Neuronal stem cell (in vitro differentiated cells): ENCODE measurements at regions not wholly inside any gene's neighbourhood (a gene's known extent, or its start where the extent isn't known, plus 50 kb on each side); places are given as distances from the start of the nearest gene placed in this dataset.

ENCODE experiments used
- DNase-seq: peaks from one replicate; pipeline ENCODE4 v3.0.0-alpha.2; 2013; ENCODE audit warnings: low spot score
- H2AFZ ChIP-seq: one replicate; pipeline ENCODE4 v1.6.1; 2013; ENCODE audit warnings: mild to moderate bottlenecking, low read length, inconsistent platforms
- H2AK5ac ChIP-seq: 2 replicates; pipeline ENCODE4 v1.6.1; 2013; ENCODE audit warnings: low read depth, mild to moderate bottlenecking, inconsistent platforms, low read length, moderate library complexity, mixed read lengths
- H2BK120ac ChIP-seq: 2 replicates; pipeline ENCODE4 v1.6.1; 2013; ENCODE audit warnings: low read depth, mild to moderate bottlenecking, inconsistent platforms, low read length, moderate library complexity, mixed read lengths
- H2BK12ac ChIP-seq: one replicate; pipeline ENCODE4 v1.6.1; 2013; ENCODE audit warnings: low read length, inconsistent platforms
- H2BK15ac ChIP-seq: 2 replicates; pipeline ENCODE4 v1.6.1; 2013; ENCODE audit warnings: mild to moderate bottlenecking, low read length, inconsistent platforms, mixed read lengths
- H2BK5ac ChIP-seq: one replicate; pipeline ENCODE4 v1.6.1; 2013; ENCODE audit warnings: inconsistent platforms, mild to moderate bottlenecking, low read length, moderate library complexity
- H3K14ac ChIP-seq: one replicate; pipeline ENCODE4 v1.6.1; 2013; ENCODE audit warnings: low read length, inconsistent platforms
- H3K18ac ChIP-seq: 2 replicates; pipeline ENCODE4 v1.6.1; 2013; ENCODE audit warnings: low read length, inconsistent platforms
- H3K23ac ChIP-seq: 2 replicates; pipeline ENCODE4 v1.6.1; 2013; ENCODE audit warnings: low read depth, mild to moderate bottlenecking, mixed read lengths, low read length, inconsistent platforms; ENCODE audit not compliant: poor library complexity
- H3K27ac ChIP-seq: replicated peaks from 3 replicates; pipeline ENCODE4 v1.5.1; 2013; ENCODE audit warnings: low read length, inconsistent platforms
- H3K27me3 ChIP-seq, 3 experiments: 2 replicates each; pipeline ENCODE4 v1.6.1; 2013; ENCODE audit warnings: low read length in 3 of 3, mild to moderate bottlenecking in 2 of 3, inconsistent platforms in 1 of 3, low read depth in 1 of 3, mixed read lengths in 1 of 3, moderate library complexity in 1 of 3; ENCODE audit not compliant: control insufficient read depth in 3 of 3, insufficient read depth in 3 of 3
- H3K36me3 ChIP-seq, 2 donors: replicated peaks in 1 of 2; 2 replicates each; pipeline ENCODE4 v1.6.1; 2013; ENCODE audit warnings: low read length in 2 of 2; ENCODE audit not compliant: control insufficient read depth in 2 of 2, insufficient read depth in 2 of 2
- H3K4ac ChIP-seq: 2 replicates; pipeline ENCODE4 v1.6.1; 2013; ENCODE audit warnings: inconsistent platforms, mild to moderate bottlenecking, low read length, moderate library complexity
- H3K4me1 ChIP-seq, 2 donors: 1 replicate in 1 of 2; 2 replicates in 1 of 2; pipeline ENCODE4 v1.6.1; 2013; ENCODE audit warnings: low read length in 2 of 2, low read depth in 1 of 2; ENCODE audit not compliant: control insufficient read depth in 2 of 2, insufficient read depth in 1 of 2
- H3K4me2 ChIP-seq: one replicate; pipeline ENCODE4 v1.6.1; 2013; ENCODE audit warnings: mild to moderate bottlenecking, low read length, inconsistent platforms; ENCODE audit not compliant: insufficient read depth, poor library complexity, severe bottlenecking
- H3K4me3 ChIP-seq, 2 donors: 2 replicates each; pipeline ENCODE4 v1.5.1; 2013; ENCODE audit warnings: low read length in 2 of 2, mild to moderate bottlenecking in 2 of 2, inconsistent platforms in 1 of 2, moderate library complexity in 1 of 2
- H3K79me1 ChIP-seq: one replicate; pipeline ENCODE4 v1.6.1; 2013; ENCODE audit warnings: low read depth, mild to moderate bottlenecking, inconsistent platforms, low read length, moderate library complexity
- H3K9ac ChIP-seq: one replicate; pipeline ENCODE4 v1.6.1; 2013; ENCODE audit warnings: mild to moderate bottlenecking, low read depth, low read length, inconsistent platforms; ENCODE audit not compliant: poor library complexity
- H3K9me3 ChIP-seq, 2 donors: replicated peaks in 1 of 2; 2 replicates each; pipeline versions ENCODE3 to v1.6.1; 2013; ENCODE audit warnings: low read length in 2 of 2, mild to moderate bottlenecking in 2 of 2, inconsistent platforms in 1 of 2, low read depth in 1 of 2, mixed read lengths in 1 of 2, moderate library complexity in 1 of 2; ENCODE audit not compliant: control insufficient read depth in 2 of 2, insufficient read depth in 1 of 2
- H4K8ac ChIP-seq: one replicate; pipeline ENCODE4 v1.6.1; 2013; ENCODE audit warnings: low read depth, mild to moderate bottlenecking, inconsistent platforms, low read length, moderate library complexity
- H4K91ac ChIP-seq: one replicate; pipeline ENCODE4 v1.6.1; 2013; ENCODE audit warnings: low read length, low read depth, mild to moderate bottlenecking, inconsistent platforms; ENCODE audit not compliant: poor library complexity
- WGBS, 2 donors: extraction: QIAGEN DNeasy Blood & Tissue Kit; methylation state at CpG; one replicate each; pipeline ENCODE4 v1.1.7; 2013; ENCODE audit warnings: missing lambda C conversion rate in 2 of 2, mixed read lengths in 1 of 2; ENCODE audit not compliant: insufficient read length in 2 of 2, insufficient replicate concordance in 1 of 2; ENCODE audit errors: extremely low coverage in 2 of 2; 5-methylcytosine and 5-hydroxymethylcytosine counted together

GRCh38 chr4:162849937-162850336 lies 316.8 kb downstream of the NAF1 start:
- H3K4me3 ChIP-seq = no peak overlapping the region
- H3K18ac ChIP-seq = no peak overlapping the region
- no peak for DNase-seq
- H3K27ac ChIP-seq = no peak overlapping the region
- no peak overlapping the region for H4K8ac ChIP-seq
- H2BK5ac ChIP-seq = no peak overlapping the region
- H3K79me1 ChIP-seq = no peaks in the 10 kb centered on the region
- no peak overlapping the region for H3K23ac ChIP-seq
- no peaks in the 10 kb centered on the region for H3K4me1 ChIP-seq
- no peak overlapping the region for H3K4ac ChIP-seq
- H2AK5ac ChIP-seq = no peak overlapping the region
- H3K9ac ChIP-seq = no peak overlapping the region
- no peak overlapping the region for H3K14ac ChIP-seq
- no peak overlapping the region for H2AFZ ChIP-seq
- no peak overlapping the region for H2BK12ac ChIP-seq
- H3K36me3 ChIP-seq = no peaks in the 10 kb centered on the region
- H3K27me3 ChIP-seq = no peaks in the 10 kb centered on the region
- H2BK120ac ChIP-seq = no peak overlapping the region
- no peak overlapping the region for H4K91ac ChIP-seq
- no peak overlapping the region for H2BK15ac ChIP-seq
- H3K9me3 ChIP-seq = no peaks in the 10 kb centered on the region
- H3K4me2 ChIP-seq = no peak overlapping the region

- no peak overlapping the region for H3K14ac ChIP-seq
- no peak overlapping the region for H3K9ac ChIP-seq
- H3K4me1 ChIP-seq = no peaks in the 10 kb centered on the region
- no peaks in the 10 kb centered on the region for H3K79me1 ChIP-seq
- H3K27me3 ChIP-seq = no peaks in the 10 kb centered on the region
- H3K23ac ChIP-seq = no peak overlapping the region
- H2AFZ ChIP-seq = no peak overlapping the region
- no peak overlapping the region for H2BK15ac ChIP-seq
- no peak overlapping the region for H3K18ac ChIP-seq
- H2BK5ac ChIP-seq = no peak overlapping the region
- no peak overlapping the region for H2BK12ac ChIP-seq
- H3K9me3 ChIP-seq = no peaks in the 10 kb centered on the region
- WGBS, 2 donors = no CpG with 5 or more reads among the region's 1 CpG
- no peak overlapping the region for H3K4ac ChIP-seq
- H3K4me2 ChIP-seq = no peak overlapping the region
- no peak overlapping the region for H4K8ac ChIP-seq
- H2BK120ac ChIP-seq = no peak overlapping the region
- no peak overlapping the region for H2AK5ac ChIP-seq
- H4K91ac ChIP-seq = no peak overlapping the region
- DNase-seq = no peak
- H3K36me3 ChIP-seq = no peaks in the 10 kb centered on the region
- H3K4me3 ChIP-seq = no peak overlapping the region
- H3K27ac ChIP-seq = no peak overlapping the region
These were observed 318.6 kb downstream of the NAF1 start for GRCh38 chr4:162847945-162848549.

- Histone ChIP-seq H3K23ac (no peak overlapping the region), H3K27me3 (no peaks in the 10 kb centered on the region), H2BK15ac (no peak overlapping the region), H3K9me3 (no peaks in the 10 kb centered on the region), H3K27ac (no peak overlapping the region), H3K4me2 (no peak overlapping the region), H3K4ac (no peak overlapping the region), H3K79me1 (no peaks in the 10 kb centered on the region), H2AK5ac (no peak overlapping the region), H3K36me3 (no peaks in the 10 kb centered on the region), H3K9ac (no peak overlapping the region), H3K4me3 (no peak overlapping the region), H4K91ac (no peak overlapping the region), H2BK120ac (no peak overlapping the region), H3K4me1 (no peaks in the 10 kb centered on the region), H2BK12ac (no peak overlapping the region), H3K14ac (no peak overlapping the region), H2BK5ac (no peak overlapping the region), H3K18ac (no peak overlapping the region), H4K8ac (no peak overlapping the region), H2AFZ (no peak overlapping the region)
- no peak for DNase-seq
- WGBS, 2 donors = no CpG with 5 or more reads among the region's 1 CpG
These were observed 324.9 kb downstream of the NAF1 start for GRCh38 chr4:162841753-162842152.

GRCh38 chr4:162839814-162840213 lies 326.9 kb downstream of the NAF1 start:
- Histone ChIP-seq H3K9me3 (no peaks in the 10 kb centered on the region), H3K14ac (no peak overlapping the region), H3K4me3 (no peak overlapping the region), H2AK5ac (no peak overlapping the region), H2BK120ac (no peak overlapping the region), H3K27ac (no peak overlapping the region), H4K8ac (no peak overlapping the region), H3K4me1 (no peaks in the 10 kb centered on the region), H2BK12ac (no peak overlapping the region), H2BK15ac (no peak overlapping the region), H3K4me2 (no peak overlapping the region), H4K91ac (no peak overlapping the region), H3K27me3 (no peaks in the 10 kb centered on the region), H3K79me1 (no peaks in the 10 kb centered on the region), H3K23ac (no peak overlapping the region), H2BK5ac (no peak overlapping the region), H3K4ac (no peak overlapping the region), H2AFZ (no peak overlapping the region), H3K18ac (no peak overlapping the region), H3K36me3 (no peaks in the 10 kb centered on the region), H3K9ac (no peak overlapping the region)
- DNase-seq = no peak
- WGBS, 2 donors = no CpG with 5 or more reads among the region's 4 CpGs
